T-cell (primary cell): ENCODE measurements at regions not wholly inside any gene's neighbourhood (a gene's known extent, or its start where the extent isn't known, plus 50 kb on each side); places are given as distances from the start of the nearest gene placed in this dataset.
"Not testable (repeated sequence)": the region's sequence is repeated elsewhere in the genome, so short reads cannot be mapped to it uniquely, and the experiment has no call there.

ENCODE experiments used
- ATAC-seq, 4 experiments: fragments of 200-7000 bp in 3 of 4; fragments of 150-1000 bp in 1 of 4; cut with Tn5 transposase; replicated peaks in 1 of 4; 1 replicate in 3 of 4; 2 replicates in 1 of 4; pipeline ENCODE4 v1.10.0; 2021; ENCODE audit warnings: moderate library complexity in 3 of 4, mild to moderate bottlenecking in 2 of 4, moderate number of reproducible peaks in 1 of 4
- CTCF ChIA-PET, 2 donors: fragments of 300-600 bp; sonication (Branson Sonifier 250); formaldehyde crosslinking; loops; one replicate each; lab custom pipeline; 2022; ENCODE audit warnings: antibody characterized with exemption in 2 of 2; lab: Charles Lee
- POLR2A ChIA-PET, 2 donors: fragments of 300-600 bp; sonication (Branson Sonifier 250); formaldehyde crosslinking; loops; one replicate each; lab custom pipeline; 2022; ENCODE audit warnings: antibody characterized with exemption in 2 of 2; lab: Charles Lee
- DNase-seq, 35 experiments: peaks; one replicate each; pipeline versions ENCODE4 v3.0.0 to v3.0.0-alpha.2; 2013 to 2023
- H3K27ac ChIP-seq: one replicate; pipeline ENCODE4 v1.5.1; 2013; ENCODE audit warnings: low read length
- H3K27me3 ChIP-seq, 2 experiments: replicated peaks in 1 of 2; 1 replicate in 1 of 2; 2 replicates in 1 of 2; pipeline versions ENCODE4 v1.6.1 to v1.7.0; 2013; ENCODE audit warnings: low read length in 1 of 2, mixed read lengths in 1 of 2; ENCODE audit not compliant: control insufficient read depth in 2 of 2, insufficient read depth in 2 of 2; ENCODE audit errors: extremely low read depth in 1 of 2
- H3K36me3 ChIP-seq, 2 donors: 1 replicate in 1 of 2; 2 replicates in 1 of 2; pipeline versions ENCODE4 v1.6.1 to v1.7.0; 2013; ENCODE audit warnings: low read length in 1 of 2; ENCODE audit not compliant: control insufficient read depth in 2 of 2, insufficient read depth in 1 of 2; ENCODE audit errors: extremely low read depth in 1 of 2
- H3K4me1 ChIP-seq, 2 experiments: 1 replicate in 1 of 2; 2 replicates in 1 of 2; pipeline versions ENCODE4 v1.6.1 to v1.7.0; 2013; ENCODE audit warnings: low read length in 2 of 2, mixed read lengths in 1 of 2; ENCODE audit not compliant: insufficient read depth in 2 of 2, control insufficient read depth in 1 of 2; ENCODE audit errors: extremely low read depth in 1 of 2
- H3K4me3 ChIP-seq, 2 donors: 1 replicate in 1 of 2; 2 replicates in 1 of 2; pipeline versions ENCODE4 v1.5.1 to v1.7.0; 2013; ENCODE audit warnings: mild to moderate bottlenecking in 2 of 2, low read length in 1 of 2, moderate library complexity in 1 of 2; ENCODE audit not compliant: control insufficient read depth in 1 of 2; ENCODE audit errors: extremely low read depth in 1 of 2
- H3K9me3 ChIP-seq: 2 replicates; pipeline ENCODE4 v1.7.0; 2013
- H3K27ac Mint-ChIP-seq, 2 donors: one replicate each; pipeline ENCODE4 v1.8.0; 2020 to 2021; ENCODE audit warnings: mild to moderate bottlenecking in 2 of 2, mixed read lengths in 2 of 2
- H3K27me3 Mint-ChIP-seq, 2 donors: one replicate each; pipeline ENCODE4 v1.8.0; 2021 to 2022; ENCODE audit warnings: mixed read lengths in 2 of 2
- H3K36me3 Mint-ChIP-seq: one replicate; pipeline ENCODE4 v1.8.0; 2021; ENCODE audit warnings: mixed read lengths
- H3K4me1 Mint-ChIP-seq, 3 donors: one replicate each; pipeline ENCODE4 v1.8.0; 2020 to 2022; ENCODE audit warnings: mixed read lengths in 3 of 3, mild to moderate bottlenecking in 1 of 3
- H3K4me3 Mint-ChIP-seq, 3 donors: one replicate each; pipeline ENCODE4 v1.8.0; 2020 to 2022; ENCODE audit warnings: mild to moderate bottlenecking in 3 of 3, mixed read lengths in 3 of 3, moderate library complexity in 3 of 3
- H3K9me3 Mint-ChIP-seq, 3 donors: one replicate each; pipeline ENCODE4 v1.8.0; 2020 to 2022; ENCODE audit warnings: mixed read lengths in 3 of 3
- WGBS: methylation state at CpG from one replicate; pipeline ENCODE4 v1.1.5; 2013; ENCODE audit warnings: missing lambda C conversion rate; ENCODE audit not compliant: insufficient coverage; 5-methylcytosine and 5-hydroxymethylcytosine counted together

DNA sequence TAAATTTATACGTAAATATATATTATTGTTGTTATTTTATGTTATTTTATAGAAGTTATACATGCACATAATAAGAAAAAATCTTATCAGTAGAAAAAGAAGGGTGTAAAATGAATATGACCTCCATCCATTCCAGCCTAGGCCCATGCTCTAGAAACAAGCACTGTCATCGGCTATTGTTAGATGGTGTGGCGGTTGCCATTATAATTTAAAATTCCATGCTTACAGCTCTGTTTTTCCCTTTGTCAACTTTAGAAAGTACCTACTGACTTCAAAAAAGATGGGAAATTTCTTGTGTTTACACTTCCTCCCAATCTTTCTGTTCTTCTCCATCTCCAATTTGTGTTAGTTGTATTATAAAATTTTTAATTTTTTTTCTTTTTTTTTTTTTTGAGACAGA, 61.9 kb upstream of the RDX start:
- Histone ChIP-seq H3K36me3 (no peaks in the 10 kb centered on the region), H3K4me1 (no peaks in the 10 kb centered on the region), H3K9me3 (no peaks in the 10 kb centered on the region), H3K27ac (no peak overlapping the region), H3K27me3 (no peaks in the 10 kb centered on the region), H3K4me3 (no peak overlapping the region)
- Mint-ChIP-seq H3K4me3 (no peak overlapping the region), H3K36me3 (no peaks in the 10 kb centered on the region), H3K9me3 (no peaks in the 10 kb centered on the region), H3K4me1 (no peaks in the 10 kb centered on the region), H3K27me3 (peaks cover 0 to 3% of the 10 kb centered on the region in 2 donors), H3K27ac (no peak overlapping the region)
- DNase-seq (no peak), ATAC-seq (no peak)
- no CpG with 5 or more reads among the region's 3 CpGs for WGBS
- CTCF ChIA-PET, result interaction anchor here (0.7 kb wide), 2 partner anchors 84 to 1074 kb away, joined by 3 to 6 read pairs; no protein-coding TSS in a partner anchor
- POLR2A ChIA-PET, result interaction anchor here in 1 of 2 donors (0.7 kb wide), 2 partner anchors 13 to 59 kb away, joined by 4 to 5 read pairs; no protein-coding TSS in a partner anchor

DNA sequence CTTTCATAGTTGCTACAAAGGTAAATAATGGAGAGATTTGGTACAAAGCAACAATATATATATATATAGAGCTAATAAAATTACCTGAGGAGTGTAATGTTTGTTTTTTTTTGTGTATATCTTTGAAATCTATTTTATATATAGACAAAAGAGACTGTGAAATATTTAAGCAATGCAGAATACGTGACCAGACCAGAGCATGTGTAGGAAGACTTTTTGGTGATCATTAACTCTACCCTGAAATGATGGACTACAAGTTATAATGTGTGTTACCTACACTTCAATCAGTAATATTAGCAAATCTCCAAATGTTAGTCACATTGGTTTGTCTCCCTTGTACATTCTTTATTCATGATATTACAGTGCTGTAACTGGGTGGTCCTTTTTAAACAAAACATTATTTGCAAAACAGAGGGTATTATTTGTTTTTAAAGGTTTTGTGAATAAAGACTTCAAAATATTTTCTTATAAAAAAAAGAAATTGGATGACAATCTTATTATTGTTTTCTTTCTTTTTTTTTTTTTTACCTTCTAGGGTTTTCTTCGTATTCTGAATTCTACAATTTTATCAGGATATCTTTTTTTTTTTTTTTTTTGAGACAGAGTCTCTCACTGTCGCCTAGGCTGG, 64.5 kb upstream of the RDX start:
- ATAC-seq, result not testable (repeated sequence)
- no CpG with 5 or more reads among the region's 3 CpGs for WGBS

DNA sequence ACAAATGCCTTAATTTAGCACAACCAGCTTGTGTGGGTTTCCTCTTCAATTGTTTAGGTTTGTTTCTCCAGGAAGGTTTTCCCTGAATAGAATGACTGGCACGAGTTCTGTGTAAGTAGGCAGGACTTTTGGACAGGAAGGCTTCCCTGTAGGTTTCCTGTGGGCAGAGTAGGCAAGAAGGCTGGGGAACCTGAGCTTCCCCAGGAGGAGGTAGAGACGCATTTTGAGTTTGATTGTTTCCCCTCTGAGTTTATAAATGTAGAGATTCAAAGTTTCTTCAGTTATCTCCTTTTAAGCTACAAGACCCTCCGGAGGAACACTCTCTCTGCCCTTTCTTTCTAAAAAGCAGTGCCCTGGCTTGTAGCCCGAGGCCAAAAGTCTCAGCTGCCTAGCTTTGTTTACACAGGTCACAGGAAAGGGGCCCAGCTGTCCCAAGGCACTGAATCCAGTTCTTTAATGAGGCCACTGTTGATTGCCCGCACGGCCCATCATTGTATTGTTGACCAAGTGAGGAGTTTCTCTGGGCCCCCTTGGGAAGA, 66.6 kb upstream of the RDX start:
- CTCF ChIA-PET, result interaction anchor here (0.6 kb wide), 2 partner anchors 162 to 165 kb away, joined by 3 read pairs; no protein-coding TSS in a partner anchor
- H3K27ac Mint-ChIP-seq, result no peak overlapping the region
- H3K27me3 Mint-ChIP-seq, result peaks cover 0 to 3% of the 10 kb centered on the region in 2 donors
- no peaks in the 10 kb centered on the region for H3K9me3 ChIP-seq
- no peak overlapping the region for H3K4me3 Mint-ChIP-seq
- POLR2A ChIA-PET, result no interaction called here
- no peak overlapping the region for H3K27ac ChIP-seq
- H3K4me3 ChIP-seq, result no peak overlapping the region
- no peaks in the 10 kb centered on the region for H3K27me3 ChIP-seq
- H3K36me3 ChIP-seq, result no peaks in the 10 kb centered on the region
- ATAC-seq, result no peak
- no peaks in the 10 kb centered on the region for H3K9me3 Mint-ChIP-seq
- 73% methylated on average over 3 of the region's 6 CpGs for WGBS
- DNase-seq, result no peak
- no peaks in the 10 kb centered on the region for H3K4me1 Mint-ChIP-seq
- no peaks in the 10 kb centered on the region for H3K4me1 ChIP-seq
- no peaks in the 10 kb centered on the region for H3K36me3 Mint-ChIP-seq

More for the DNA sequence above, 64.5 kb upstream of the RDX start:
- H3K4me1 ChIP-seq, H3K9me3 Mint-ChIP-seq, H3K27ac ChIP-seq, H3K36me3 ChIP-seq, H3K27ac Mint-ChIP-seq, H3K27me3 ChIP-seq, H3K4me1 Mint-ChIP-seq, DNase-seq, H3K9me3 ChIP-seq, H3K36me3 Mint-ChIP-seq, H3K4me3 Mint-ChIP-seq, H3K27me3 Mint-ChIP-seq, H3K4me3 ChIP-seq: not testable (repeated sequence)
- ChIA-PET CTCF (interaction anchor here in 1 of 2 donors (0.7 kb wide), 1 partner anchor 157 kb away, joined by 4 read pairs; no protein-coding TSS in a partner anchor), POLR2A (interaction anchor here in 1 of 2 donors (0.7 kb wide), 1 partner anchor 75 kb away, joined by 9 read pairs; no protein-coding TSS in a partner anchor)

DNA sequence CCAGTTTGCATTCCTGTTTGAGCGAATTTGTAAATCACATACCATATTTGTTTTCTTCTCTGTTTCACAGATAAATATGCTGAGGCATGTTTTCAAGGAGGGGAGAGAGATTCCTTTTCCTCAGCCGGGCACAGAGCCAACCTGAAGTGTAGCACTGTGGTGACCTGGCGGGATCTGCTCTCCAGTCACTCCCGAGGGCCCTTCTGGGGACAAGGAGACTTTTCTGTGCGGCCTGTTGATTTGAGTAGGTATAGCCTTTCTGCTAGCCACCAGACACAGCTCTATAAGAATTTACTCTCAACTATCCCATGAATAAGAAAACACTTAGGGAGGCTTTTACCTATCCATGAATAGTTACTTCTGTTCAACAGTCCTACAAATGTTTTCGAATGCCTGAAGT, 63.5 kb upstream of the FDX1 start:
- H3K36me3 ChIP-seq, result no peaks in the 10 kb centered on the region
- H3K27ac ChIP-seq, result no peak overlapping the region
- no peaks in the 10 kb centered on the region for H3K9me3 ChIP-seq
- no peak overlapping the region for H3K4me3 ChIP-seq
- Mint-ChIP-seq H3K36me3 (no peaks in the 10 kb centered on the region), H3K9me3 (no peaks in the 10 kb centered on the region), H3K4me1 (no peaks in the 10 kb centered on the region), H3K27ac (no peak overlapping the region), H3K27me3 (no peaks in the 10 kb centered on the region), H3K4me3 (no peak overlapping the region)
- no peaks in the 10 kb centered on the region for H3K27me3 ChIP-seq
- WGBS, result no CpG with 5 or more reads among the region's 6 CpGs
- ATAC-seq (no peak), DNase-seq (no peak)
- no peaks in the 10 kb centered on the region for H3K4me1 ChIP-seq
- POLR2A ChIA-PET, result no interaction called here
- CTCF ChIA-PET, result interaction anchor here (0.6 to 3.9 kb wide), 4 partner anchors 57 to 1650 kb away, joined by 4 to 42 read pairs (median 4); no protein-coding TSS in a partner anchor

DNA sequence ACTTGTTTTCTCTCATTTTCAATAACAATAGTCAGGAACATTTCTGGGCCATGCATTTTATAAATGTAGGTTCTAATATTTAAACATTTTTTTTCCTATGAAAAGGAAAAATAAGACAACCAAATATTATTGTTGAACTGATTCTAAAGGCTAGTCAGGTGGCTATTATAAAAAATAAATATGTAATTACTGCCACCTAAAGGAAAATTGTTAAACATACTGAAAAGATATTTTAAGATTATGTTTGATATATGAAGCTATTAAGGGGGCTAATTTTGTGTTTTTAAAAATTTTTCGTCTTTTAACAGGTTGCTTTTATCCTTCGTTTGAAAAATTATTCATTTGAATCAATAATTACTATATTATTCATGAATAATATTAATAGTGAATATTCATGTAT, 62.2 kb upstream of the FDX1 start:
- peak in 1 of 35 experiments; percentile 4 for DNase-seq
- CTCF ChIA-PET, result interaction anchor here (0.6 to 3.9 kb wide), 8 partner anchors 64 to 778 kb away, joined by 3 to 42 read pairs (median 4); no protein-coding TSS in a partner anchor

DNA sequence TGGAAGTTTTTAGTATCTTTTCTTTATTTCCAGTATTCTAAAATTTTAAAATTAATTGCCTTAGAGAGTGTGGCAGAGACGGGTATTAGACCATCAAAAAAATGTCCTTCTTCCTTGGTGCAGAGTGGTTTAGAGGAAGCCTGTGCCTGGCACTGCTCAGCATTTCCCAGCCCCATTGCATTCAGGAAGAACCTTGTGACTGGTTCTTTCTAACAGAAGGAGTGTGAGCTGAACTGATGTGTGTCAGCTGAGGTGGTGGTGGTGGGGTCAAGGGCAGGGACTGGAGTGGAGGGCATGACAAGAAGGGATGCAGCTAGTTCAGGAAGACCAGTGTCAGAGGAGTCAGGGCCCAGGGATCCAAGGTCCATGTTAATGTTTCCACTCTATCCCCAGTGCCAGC, 58.7 kb upstream of the FDX1 start:
- Histone ChIP-seq H3K4me3 (no peak overlapping the region), H3K36me3 (no peaks in the 10 kb centered on the region), H3K27ac (no peak overlapping the region), H3K27me3 (no peaks in the 10 kb centered on the region), H3K4me1 (no peaks in the 10 kb centered on the region), H3K9me3 (no peaks in the 10 kb centered on the region)
- Mint-ChIP-seq H3K4me1 (no peaks in the 10 kb centered on the region), H3K36me3 (no peaks in the 10 kb centered on the region), H3K27me3 (no peaks in the 10 kb centered on the region), H3K9me3 (no peaks in the 10 kb centered on the region), H3K27ac (no peak overlapping the region), H3K4me3 (no peak overlapping the region)
- DNase-seq, result no peak
- POLR2A ChIA-PET, result no interaction called here
- CTCF ChIA-PET, result no interaction called here
- no CpG with 5 or more reads among the region's 1 CpG for WGBS
- ATAC-seq, result no peak

More for the DNA sequence above, 62.2 kb upstream of the FDX1 start:
- H3K4me3 Mint-ChIP-seq, result no peak overlapping the region
- no peaks in the 10 kb centered on the region for H3K9me3 Mint-ChIP-seq
- no peak overlapping the region for H3K27ac Mint-ChIP-seq
- H3K27ac ChIP-seq, result no peak overlapping the region
- POLR2A ChIA-PET, result no interaction called here
- no peaks in the 10 kb centered on the region for H3K9me3 ChIP-seq
- H3K36me3 Mint-ChIP-seq, result no peaks in the 10 kb centered on the region
- H3K4me1 ChIP-seq, result no peaks in the 10 kb centered on the region
- no peak overlapping the region for H3K4me3 ChIP-seq
- no peaks in the 10 kb centered on the region for H3K36me3 ChIP-seq
- WGBS, result no CpG with 5 or more reads among the region's 2 CpGs
- H3K27me3 Mint-ChIP-seq, result no peaks in the 10 kb centered on the region
- ATAC-seq, result no peak
- no peaks in the 10 kb centered on the region for H3K4me1 Mint-ChIP-seq
- no peaks in the 10 kb centered on the region for H3K27me3 ChIP-seq
